Panc1 (cell line): ENCODE measurements at regions not wholly inside any gene's neighbourhood (a gene's known extent, or its start where the extent isn't known, plus 50 kb on each side); places are given as distances from the start of the nearest gene placed in this dataset.

ENCODE experiments used
- POLR2AphosphoS5 ChIP-seq: IDR thresholded peaks from 2 replicates; pipeline ENCODE4 v1.6.1; 2012; ENCODE audit warnings: mild to moderate bottlenecking, low read depth, low read length, moderate library complexity
- SIN3A ChIP-seq: IDR thresholded peaks from 2 replicates; pipeline ENCODE4 v1.6.1; 2012; ENCODE audit warnings: low read depth, mild to moderate bottlenecking, low read length, moderate library complexity, borderline replicate concordance; ENCODE audit not compliant: insufficient read depth
- TF ChIP-seq, protein P1 (sequence below): fragments of 450-650 bp; IDR thresholded peaks from 2 replicates; pipeline ENCODE4 v1.5.1; 2017; ENCODE audit warnings: mild to moderate bottlenecking

DNA sequence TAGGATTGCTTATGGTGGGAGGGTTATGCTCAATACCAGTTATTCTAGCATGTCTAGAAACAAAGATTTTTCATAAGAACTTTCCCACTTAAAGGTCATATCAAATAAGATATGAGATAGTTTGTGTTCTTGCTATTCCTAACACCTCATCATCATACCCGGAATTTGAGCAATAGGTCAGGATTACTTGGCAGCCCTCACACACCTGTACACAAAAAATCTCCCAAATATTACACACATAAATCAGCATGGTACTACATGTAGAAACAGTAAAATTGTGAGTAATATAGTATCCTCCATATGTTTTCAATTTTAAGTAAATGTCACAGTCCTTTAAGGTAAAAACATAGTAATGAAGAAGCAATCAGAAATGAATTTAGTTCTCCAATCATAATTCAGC, 113.7 kb downstream of the SLC25A46 start:
- TF ChIP-seq, protein P1, sequence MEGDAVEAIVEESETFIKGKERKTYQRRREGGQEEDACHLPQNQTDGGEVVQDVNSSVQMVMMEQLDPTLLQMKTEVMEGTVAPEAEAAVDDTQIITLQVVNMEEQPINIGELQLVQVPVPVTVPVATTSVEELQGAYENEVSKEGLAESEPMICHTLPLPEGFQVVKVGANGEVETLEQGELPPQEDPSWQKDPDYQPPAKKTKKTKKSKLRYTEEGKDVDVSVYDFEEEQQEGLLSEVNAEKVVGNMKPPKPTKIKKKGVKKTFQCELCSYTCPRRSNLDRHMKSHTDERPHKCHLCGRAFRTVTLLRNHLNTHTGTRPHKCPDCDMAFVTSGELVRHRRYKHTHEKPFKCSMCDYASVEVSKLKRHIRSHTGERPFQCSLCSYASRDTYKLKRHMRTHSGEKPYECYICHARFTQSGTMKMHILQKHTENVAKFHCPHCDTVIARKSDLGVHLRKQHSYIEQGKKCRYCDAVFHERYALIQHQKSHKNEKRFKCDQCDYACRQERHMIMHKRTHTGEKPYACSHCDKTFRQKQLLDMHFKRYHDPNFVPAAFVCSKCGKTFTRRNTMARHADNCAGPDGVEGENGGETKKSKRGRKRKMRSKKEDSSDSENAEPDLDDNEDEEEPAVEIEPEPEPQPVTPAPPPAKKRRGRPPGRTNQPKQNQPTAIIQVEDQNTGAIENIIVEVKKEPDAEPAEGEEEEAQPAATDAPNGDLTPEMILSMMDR, result no peak
- no peak for TF ChIP-seq SIN3A
- TF ChIP-seq POLR2AphosphoS5, result no peak
